NCI-H748 (cell line): ENCODE measurements at regions not wholly inside any gene's neighbourhood (a gene's known extent, or its start where the extent isn't known, plus 50 kb on each side); places are given as distances from the start of the nearest gene placed in this dataset.
A peak's percentile ranks its signal among the peaks of the same experiment; 100 is the strongest.
"Not testable (repeated sequence)": the region's sequence is repeated elsewhere in the genome, so short reads cannot be mapped to it uniquely, and the experiment has no call there.

Experiments
- DNase-seq: peaks from one replicate; lab custom pipeline; 2025; ENCODE audit not compliant: unreplicated experiment; lab: John Stamatoyannopoulos, UW

GRCh38 chr17:22304667-22305303 is 612.5 kb downstream of the KCNJ18 start:
- peak; percentile 62 for DNase-seq

- DNase-seq = no peak
These were observed 613.2 kb downstream of the KCNJ18 start for GRCh38 chr17:22305356-22306071.

- not testable (repeated sequence) for DNase-seq
These were observed 618.0 kb downstream of the KCNJ18 start for GRCh38 chr17:22310292-22310691.

GRCh38 chr17:22310717-22311686 is 618.7 kb downstream of the KCNJ18 start:
- peak; percentile 86 for DNase-seq

- not testable (repeated sequence) for DNase-seq
These were observed 628.7 kb downstream of the KCNJ18 start for GRCh38 chr17:22321001-22321400.

- DNase-seq = not testable (repeated sequence)
These were observed 630.7 kb downstream of the KCNJ18 start for GRCh38 chr17:22322893-22323550.

- DNase-seq = no peak
These were observed 645.1 kb downstream of the KCNJ18 start for GRCh38 chr17:22337467-22337866.

GRCh38 chr17:22356603-22357002 is 664.3 kb downstream of the KCNJ18 start:
- DNase-seq = not testable (repeated sequence)

GRCh38 chr17:22370988-22371387 is 678.7 kb downstream of the KCNJ18 start:
- not testable (repeated sequence) for DNase-seq

- no peak for DNase-seq
These were observed 681.6 kb downstream of the KCNJ18 start for GRCh38 chr17:22373911-22374310.

- DNase-seq = no peak
These were observed 682.4 kb downstream of the KCNJ18 start for GRCh38 chr17:22374741-22375140.

GRCh38 chr17:22376747-22377146 is 684.4 kb downstream of the KCNJ18 start:
- not testable (repeated sequence) for DNase-seq

GRCh38 chr17:22378748-22379147 is 686.4 kb downstream of the KCNJ18 start:
- DNase-seq = not testable (repeated sequence)

- not testable (repeated sequence) for DNase-seq
These were observed 689.3 kb downstream of the KCNJ18 start for GRCh38 chr17:22381589-22381988.

GRCh38 chr17:22383772-22384460 is 691.6 kb downstream of the KCNJ18 start:
- DNase-seq = not testable (repeated sequence)

GRCh38 chr17:22384461-22384800 is 692.1 kb downstream of the KCNJ18 start:
- DNase-seq = not testable (repeated sequence)

GRCh38 chr17:22398446-22398845 is 706.1 kb downstream of the KCNJ18 start:
- not testable (repeated sequence) for DNase-seq

- DNase-seq = not testable (repeated sequence)
These were observed 706.7 kb downstream of the KCNJ18 start for GRCh38 chr17:22399037-22399436.

- not testable (repeated sequence) for DNase-seq
These were observed 712.8 kb downstream of the KCNJ18 start for GRCh38 chr17:22405080-22405479.

- peak; percentile 49 for DNase-seq
These were observed 716.9 kb downstream of the KCNJ18 start for GRCh38 chr17:22409160-22409751.
